ENCODE measurements at regions not wholly inside any gene's neighbourhood (a gene's known extent, or its start where the extent isn't known, plus 50 kb on each side); places are given as distances from the start of the nearest gene placed in this dataset.

DNA sequence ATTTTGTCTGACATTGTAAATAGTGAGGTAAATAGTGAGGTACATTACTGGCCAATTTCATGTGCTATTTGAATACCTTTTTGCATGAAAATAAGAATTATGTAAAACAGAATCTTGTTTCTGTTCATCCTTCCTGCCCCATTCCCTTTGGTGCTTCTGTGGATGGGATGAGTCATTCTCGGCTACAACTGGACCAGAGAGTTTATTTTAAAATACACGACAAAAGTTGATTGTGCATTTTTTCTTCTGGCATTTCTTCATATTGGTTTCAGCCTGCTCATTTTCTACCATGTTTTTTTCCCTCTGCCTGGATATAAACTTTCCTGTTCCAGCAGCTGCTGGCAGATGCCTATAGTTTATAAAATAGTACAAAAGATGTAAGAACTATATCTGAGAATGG, 107.5 kb downstream of the CYSLTR2 start:
- DNase-seq: no peak

DNA sequence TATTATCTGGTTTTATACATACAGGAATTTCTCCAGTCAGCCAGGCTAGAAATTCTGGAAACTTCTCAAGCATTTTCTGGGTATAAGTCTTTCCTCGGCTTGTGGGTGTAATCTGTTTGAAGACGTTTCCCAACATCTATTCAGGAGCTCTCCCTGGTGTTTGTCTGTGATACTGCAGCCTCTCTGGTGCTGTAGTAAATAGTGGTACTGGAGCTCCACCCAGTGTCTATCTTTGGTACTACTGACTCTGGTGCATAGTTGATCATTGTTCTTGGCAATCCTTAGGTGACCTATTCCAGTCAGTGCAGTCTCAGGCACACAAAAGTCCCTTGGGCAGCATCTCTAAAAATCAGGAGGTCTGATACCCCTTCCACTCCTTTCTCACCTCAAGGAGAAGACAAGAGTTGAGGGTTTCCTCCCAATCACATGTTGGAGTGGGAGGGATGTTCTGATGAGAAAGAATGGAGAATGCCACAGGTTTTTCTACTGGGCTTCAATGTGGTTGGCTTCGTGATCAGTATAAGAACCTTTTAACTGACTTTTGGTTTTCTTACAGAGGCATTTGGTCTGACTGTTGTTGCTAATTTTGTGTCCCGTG, 115.5 kb downstream of the CYSLTR2 start:
- DNase-seq: peak; percentile 76

DNA sequence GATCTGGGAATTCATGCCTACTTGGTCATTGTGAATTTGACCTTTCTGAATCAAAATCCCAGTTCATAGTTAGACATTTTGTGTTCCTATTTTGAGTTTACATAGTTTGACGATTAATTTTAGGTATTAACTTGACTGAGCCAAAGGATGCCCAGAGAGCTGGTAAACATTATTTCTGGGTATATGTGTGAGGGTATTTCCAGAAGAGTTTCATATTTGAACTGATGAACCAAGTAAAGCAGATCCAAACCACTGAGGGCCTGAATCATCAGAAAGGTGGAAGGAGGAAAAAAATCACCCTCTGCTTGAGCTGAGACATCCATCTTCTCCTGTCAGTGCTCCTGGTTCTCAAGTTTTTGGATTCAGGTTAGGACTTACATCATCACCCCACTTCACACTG, 116.6 kb downstream of the CYSLTR2 start:
- DNase-seq: no peak

DNA sequence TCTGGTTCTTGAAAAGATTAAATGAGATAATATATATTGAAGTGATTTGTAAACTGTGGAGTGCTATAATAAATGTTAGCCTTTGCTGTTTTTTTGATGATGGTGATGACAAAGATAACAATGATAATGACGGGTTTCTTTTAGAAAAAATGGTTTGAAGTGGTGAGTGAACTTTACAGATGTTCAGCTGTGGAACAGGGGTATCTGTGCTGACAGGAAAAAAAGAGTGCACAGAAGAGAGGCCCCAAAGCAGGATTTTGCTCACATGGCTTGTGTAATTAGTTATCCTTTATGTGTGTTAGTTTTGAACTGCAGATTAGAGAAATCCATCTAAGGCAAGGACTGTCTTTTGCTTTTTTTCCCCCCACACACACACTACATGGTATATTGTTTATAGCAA, 119.2 kb downstream of the CYSLTR2 start:
- no peak for DNase-seq

DNA sequence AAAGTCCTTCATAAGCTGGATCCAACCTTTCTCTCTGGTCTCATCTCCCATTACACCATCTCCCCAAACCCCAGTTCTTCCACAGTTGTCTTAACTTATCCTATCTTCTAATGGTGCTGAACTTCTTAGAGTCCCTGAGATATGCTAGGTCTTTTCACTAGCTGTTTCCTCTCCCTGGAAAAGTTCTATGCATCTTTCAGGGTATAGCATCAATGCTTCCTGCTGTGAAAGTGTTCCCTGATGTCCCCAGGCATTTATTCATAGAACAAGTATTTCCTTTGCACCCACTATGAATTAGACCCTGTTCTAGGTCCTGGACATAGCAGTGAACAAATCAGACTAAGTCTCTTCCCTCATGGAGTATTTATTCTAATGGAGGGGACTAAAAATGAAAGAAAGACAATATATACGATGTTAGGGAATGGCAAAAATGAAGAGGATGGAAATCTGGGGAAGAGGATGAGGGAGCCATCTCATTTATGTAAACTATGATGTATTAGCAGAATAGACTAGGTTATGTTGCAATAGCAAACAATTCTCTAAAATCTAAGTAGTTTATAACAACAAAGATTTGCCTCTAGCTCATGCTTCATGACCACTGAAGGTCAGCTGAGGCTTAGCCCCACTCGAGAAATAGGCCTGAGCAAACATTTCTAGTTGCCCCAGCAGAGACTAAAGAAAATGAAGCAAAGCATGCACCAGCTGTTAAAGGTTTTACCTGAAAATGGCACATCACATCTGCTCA, 120.0 kb downstream of the CYSLTR2 start:
- DNase-seq: no peak

DNA sequence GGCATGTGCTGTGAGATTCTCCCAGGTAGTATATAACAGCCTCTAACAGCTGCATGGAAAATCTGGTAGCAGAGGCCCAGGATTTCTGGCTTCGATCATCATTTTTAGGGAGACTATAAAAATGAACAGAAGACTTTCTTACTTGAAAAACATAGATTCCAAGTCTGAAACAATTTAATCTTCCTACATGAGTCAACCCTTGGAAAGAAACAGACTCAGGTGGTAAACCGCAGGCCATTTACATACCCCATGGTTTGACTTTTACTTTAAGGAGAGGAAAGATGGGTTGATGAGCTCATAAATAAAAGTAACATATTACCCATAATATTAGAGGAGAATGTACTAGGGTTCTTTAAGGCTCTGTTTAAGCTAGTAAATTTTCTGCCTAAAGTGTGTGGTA, 121.6 kb downstream of the CYSLTR2 start:
- DNase-seq: no peak

DNA sequence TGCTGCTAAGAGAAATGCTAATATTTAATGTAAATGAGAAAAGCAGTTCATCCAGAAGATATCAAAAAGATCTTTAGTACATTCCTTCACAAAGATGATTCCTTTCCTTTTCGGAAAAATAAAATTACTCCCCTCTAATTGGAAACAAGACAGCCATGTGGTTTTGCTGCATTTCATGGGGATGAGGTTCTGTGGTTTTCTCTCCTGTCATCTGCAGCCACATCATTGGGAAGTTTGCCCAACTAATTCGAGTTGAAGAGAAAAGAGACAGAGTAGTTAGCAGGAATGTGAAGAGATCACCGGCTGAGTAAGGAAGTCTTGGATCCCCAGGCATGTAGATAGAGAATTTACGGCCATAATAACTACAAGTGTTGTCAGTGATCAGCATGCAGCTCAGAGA, 122.1 kb downstream of the CYSLTR2 start:
- no peak for DNase-seq

DNA sequence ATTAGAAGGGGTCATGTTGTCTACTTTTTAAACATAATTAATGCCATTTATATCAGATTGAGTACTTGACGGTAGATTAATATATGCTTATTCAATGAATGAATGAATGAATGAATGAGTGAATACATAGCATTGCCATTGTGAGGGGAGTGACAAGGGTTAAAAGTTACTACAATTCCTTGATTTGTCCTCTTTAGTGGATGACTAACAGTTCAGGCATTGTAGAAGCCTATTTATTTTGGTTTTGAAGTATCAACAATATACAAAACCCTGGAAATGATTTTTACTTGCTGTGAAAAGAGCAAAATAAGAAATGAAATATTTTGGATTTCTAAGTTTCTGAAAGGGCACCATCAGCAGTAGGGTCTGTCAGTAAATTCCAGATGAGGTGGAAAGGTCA, 122.7 kb downstream of the CYSLTR2 start:
- no peak for DNase-seq

DNA sequence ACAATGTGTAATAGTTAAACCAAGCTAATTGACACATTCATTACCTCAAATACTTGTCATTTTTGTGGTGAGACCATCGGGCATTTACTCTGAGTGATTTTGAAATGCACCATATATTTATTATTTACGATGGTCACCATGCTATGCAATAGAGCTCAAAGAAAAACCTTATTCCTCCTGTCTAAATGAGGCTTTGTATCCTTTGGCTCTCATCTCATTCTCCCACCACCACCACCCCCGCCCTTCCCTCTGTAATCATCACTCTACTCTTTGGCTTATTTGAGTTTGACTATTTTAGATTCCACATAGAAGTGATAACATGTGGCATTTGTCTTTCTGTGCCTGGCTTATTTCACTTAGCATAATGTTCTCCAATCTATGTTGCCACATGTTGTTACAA, 124.9 kb downstream of the CYSLTR2 start:
- DNase-seq: no peak

DNA sequence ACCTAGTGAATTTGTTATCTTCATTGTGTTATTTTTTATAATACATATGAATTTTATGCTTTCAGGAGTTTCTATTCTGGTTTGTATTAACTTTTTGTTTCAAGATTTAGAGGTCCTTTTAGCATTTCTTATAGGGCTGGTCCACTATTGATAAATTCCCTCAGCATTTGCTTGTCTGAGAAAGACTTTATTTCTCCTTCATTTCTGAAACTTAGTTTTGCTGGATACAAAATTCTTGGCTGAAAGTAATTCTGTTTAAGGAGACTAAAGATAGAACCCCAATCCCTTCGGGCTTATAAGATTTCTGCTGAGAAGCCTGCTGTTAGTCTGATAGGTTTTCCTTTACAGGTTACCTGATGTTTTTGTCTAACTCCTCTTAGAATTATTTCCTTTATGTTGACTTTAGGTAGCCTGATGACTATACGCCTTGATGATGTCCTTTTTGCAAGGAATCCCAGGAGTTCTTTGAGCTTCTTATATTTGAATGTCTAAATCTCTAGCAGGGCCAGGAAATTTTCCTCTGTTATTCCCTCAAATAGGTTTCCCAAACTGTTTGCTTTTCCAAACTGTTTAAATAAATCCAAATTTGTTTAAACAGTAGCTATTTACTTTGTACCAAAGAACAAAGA, 127.1 kb downstream of the CYSLTR2 start:
- no peak for DNase-seq

DNA sequence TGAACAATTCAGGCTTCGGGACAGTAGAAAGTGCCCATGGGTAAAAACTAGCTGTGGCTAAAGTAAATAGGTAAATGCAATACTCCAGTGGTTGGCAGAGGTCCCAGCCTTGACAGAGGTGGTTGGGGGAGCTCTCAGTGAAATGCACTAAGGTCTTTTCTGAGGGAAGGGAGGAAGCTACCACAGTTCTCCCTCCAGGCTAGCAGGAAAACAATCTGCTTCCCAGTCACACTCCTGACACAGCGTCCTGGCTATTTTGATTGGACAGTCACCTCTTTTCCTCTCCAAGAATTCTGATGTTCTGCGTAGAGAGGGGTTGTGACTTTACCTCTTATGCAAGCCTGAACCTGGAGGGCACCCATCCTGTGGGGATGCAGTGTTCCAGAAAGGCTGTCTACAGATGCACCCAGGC, 128.7 kb downstream of the CYSLTR2 start:
- DNase-seq: no peak

DNA sequence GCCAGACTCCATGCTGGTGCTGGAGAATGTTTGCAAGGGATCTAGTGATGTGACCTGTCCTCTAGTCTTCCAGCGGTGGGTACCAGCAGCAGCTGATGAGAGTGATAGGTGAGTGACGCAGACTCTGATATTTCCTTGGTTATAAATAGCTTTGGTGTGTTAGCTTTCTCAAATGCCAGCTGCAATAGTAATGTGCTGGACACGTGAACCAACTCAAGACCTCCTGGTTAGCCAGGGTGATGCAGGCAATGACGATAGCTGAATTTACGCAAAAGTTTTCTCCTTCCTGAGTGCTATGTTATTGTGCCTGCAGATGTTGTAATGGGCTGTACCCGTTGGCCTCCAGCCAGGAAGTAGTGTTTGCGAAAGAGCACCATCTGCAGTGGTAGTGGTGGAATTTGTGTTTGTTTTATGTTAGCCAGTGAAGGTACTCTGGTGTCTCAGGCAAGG, 129.5 kb downstream of the CYSLTR2 start:
- DNase-seq: no peak

DNA sequence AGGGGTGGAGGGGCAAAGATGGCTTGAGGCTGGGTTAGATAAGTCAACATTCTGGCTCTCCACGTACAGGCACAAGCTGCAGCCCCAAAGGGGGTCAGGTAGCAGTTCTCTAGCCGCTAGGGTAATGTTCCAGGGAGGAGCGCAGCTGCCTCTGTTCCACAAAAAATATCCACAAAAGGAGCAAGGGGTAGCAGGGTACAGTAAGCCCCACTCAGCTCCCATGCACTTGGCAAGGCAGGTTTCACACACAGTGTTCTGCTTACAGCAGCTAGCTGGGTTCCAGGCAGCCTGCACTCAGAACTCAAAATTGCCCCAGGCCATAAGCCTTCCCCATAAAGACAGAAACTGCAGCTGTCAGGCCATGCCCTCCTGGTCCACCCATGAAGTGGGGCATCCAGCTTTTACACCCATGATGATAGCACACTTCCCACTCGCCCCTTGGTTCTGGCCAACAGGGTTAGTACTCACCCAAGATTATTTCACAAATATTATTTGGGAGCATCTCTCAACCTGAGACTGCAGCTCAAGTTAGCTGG, 130.0 kb downstream of the CYSLTR2 start:
- no peak for DNase-seq

DNA sequence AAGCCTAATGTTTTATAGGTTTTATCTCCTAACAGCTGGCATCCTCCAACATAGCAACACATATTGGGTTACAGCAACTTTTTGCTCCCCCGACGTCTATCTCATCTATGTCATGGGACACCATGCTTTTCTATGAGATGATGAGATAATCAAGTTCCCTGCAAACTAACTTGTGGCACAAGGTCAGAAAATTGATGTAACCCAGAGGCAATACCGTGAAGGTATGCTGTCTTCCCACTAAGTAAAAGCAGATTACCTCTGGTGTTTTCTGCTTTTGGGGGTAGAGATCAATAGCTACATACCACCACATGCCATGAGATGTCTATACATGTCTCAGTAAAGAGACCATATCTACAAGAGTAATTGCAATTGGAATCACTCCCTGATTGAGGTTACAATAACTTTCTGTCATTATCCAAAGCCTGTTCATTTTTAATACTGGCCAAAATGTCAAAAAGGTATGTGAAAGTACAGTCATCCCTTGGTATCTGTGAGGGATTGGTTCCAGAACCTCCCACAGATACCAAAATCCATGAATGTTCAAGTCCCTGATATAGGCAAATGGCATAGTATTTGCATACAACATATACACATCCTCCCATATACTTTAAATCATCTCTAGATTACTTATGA, 131.3 kb downstream of the CYSLTR2 start:
- no peak for DNase-seq

DNA sequence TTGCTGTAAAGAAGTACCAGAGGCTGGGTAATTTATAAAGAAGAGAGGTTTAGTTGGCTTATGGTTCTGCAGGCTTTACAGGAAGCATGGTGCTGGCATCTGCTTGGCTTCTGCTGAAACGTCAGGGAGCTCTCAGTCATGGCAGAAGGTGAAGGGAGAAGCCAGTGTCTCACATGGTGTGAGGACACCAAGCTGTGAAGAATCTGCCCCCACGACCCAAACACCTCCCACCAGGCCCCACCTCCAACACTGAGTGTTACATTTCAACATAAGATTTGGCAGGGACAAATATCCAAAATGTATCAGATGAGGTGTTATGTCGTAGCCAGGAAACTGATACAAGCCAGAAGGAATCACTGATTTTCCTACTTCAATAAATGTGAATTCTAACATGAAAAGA, 136.5 kb downstream of the CYSLTR2 start:
- DNase-seq: no peak

DNA sequence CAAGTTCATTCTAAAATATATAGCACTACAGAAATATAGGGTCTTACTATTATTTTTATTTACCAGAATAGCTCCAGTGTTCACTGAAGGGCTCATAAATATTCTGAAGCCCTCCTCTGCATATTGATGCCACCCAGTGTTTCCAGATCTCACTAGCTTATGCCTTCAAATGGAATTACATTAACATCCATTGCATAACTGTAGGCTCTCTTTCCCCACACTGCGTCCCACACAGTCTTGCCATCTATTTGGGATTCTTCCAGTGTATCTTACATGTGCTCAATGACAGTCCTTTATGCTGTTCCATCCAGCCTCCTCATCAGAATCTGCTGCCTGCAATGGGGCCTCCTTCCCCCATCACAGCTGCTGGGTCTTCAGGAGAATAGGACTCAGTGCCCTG, 137.2 kb downstream of the CYSLTR2 start:
- DNase-seq: no peak

DNA sequence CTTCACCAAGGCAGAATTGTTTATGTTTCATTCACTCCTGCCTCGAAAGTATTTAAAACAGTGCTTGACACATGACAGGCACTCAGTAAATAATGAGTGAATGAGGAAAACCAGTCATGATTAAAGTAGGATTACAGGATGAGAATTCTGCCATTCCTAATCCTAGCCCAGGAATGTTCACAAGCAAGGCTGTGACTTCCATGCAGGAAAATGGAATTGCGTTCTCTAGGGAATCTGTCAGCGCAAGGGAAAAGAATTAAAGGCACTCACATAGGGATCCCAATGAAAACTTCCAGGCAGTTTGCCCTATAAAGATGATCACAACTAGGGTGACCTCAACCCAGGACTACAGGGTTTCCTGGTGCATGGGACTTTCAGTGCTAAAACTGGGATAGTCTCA, 143.4 kb downstream of the CYSLTR2 start:
- DNase-seq: no peak

DNA sequence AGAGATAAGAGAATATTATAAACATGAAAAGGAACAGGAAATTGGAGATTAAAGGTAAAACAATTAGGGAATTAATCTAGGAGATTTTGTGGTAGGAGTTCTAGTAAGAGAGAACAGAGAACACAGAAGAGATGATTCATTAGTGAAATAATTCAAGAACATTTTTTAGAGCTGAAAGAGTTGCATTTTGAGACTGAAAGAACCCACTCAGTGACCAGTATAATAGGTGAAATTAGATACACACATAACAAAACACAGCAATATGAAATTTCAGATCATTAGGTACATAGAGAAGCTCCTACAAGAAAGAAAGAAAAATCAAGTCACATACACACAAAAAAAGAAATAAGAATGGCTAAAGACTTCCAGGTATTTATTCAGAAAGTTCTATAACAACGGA, 144.0 kb downstream of the CYSLTR2 start:
- no peak for DNase-seq

DNA sequence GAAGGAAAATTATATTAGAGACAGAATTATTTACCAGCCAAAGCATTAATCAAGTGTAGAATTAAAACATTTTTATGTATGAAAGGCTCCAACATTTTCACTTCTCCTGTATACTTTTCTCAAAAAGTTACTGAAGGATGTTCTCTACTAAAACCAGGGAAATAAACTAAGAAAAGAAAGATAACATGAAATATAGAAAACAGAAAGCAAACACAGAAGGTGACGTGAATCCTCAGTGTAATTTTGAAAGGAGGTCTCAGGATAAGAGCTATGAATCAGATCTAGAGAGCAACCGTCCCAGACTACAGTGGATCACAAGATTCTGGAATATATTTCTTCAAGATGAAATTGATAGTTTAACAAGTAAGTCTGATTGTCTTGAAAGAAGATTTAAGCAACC, 144.5 kb downstream of the CYSLTR2 start:
- DNase-seq: no peak

DNA sequence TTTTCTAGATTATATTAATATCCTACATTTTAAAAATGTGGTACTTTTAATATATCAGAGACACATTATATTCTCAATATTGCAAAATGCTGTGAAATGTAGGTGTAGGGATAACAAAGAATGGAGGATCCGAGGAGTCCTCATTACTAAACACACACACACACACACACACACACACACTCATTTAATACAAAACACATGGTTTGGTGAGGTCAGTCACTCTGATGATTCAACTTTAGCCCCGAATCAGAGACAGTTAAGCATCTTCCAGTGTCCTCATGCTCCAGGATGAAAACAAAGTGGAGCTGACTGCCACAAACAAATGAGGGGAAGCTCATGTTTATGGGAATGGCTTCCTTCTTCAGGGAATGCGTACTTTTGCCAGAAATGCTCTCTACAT, 147.5 kb downstream of the CYSLTR2 start:
- DNase-seq: no peak

DNA sequence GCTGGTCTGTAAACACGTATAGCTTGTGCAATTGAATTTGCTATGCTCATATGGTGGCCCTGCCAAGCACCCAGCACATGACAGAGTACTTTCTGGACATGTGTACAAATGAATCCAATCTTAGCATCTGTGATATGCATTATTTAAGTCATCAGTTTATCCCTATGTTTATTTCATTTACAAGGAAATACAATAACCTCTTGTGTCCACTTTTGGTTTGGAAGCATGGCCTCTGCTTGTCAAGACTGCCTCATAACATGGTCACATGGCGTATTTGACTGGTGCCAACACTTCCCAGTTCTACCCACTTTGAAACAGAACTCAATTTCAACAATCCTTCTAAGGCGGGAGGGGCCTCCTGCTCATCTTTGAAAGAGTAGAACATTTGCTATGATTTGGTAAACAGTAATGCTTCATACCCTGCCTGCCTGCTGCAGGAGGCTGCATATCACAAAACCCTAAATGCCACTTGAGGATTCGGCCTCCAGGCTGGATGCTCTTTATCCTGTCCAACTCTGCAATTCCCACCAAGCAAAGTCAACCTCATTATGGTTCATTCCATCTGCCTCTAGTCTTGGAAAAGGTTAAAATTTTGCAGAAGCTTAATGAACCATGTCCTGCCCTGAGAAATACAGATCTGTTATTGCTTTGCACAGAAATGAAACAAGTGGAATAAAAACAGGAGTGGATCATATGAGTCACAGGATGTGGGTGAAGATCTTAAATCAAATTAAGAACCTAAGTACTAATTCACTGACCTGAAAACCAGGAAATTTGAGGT, 151.3 kb downstream of the CYSLTR2 start:
- no peak for DNase-seq

DNA sequence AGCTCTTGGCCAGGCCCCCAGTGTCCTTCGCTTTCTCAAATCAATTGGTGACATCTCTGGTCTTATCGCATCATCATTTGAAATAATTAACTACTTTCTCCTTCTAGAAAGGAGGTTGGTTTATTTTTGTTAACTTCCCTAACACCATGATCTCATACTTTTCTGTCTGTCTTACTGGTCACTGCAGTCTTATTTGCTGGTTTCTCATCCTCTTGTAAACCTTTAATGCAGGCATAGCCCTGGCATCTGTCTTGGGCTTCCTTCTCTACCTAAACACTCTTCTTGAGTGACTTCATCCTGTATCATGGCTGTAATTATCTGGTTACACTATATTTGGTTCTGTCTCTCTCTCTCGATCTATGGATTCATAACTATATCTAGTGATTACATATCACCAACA, 152.8 kb downstream of the CYSLTR2 start:
- no peak for DNase-seq

DNA sequence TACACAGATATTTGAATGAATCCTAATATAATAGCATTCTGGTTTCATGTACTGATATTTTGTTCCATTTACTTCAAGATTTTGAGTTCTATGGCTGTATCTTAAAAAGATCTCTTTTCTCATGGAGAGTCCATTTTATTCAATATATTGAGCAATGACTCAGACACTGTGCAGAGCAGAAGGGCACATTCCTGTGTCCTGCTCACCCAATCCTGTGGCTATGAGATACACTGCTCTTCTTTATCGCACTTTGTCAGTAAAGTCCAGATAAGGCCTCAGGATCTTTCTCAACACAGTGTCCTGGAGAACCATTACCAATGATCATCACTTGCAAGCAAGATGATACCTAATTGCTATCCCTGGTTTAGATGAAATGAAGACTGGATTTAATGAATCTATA, 155.0 kb downstream of the CYSLTR2 start:
- DNase-seq: no peak
